Lower leg skin (tissue), 3 donors: ENCODE measurements at regions not wholly inside any gene's neighbourhood (a gene's known extent, or its start where the extent isn't known, plus 50 kb on each side); places are given as distances from the start of the nearest gene placed in this dataset.

Experiments
- CTCF ChIP-seq, 3 donors: fragments of 450-650 bp; IDR thresholded peaks; one replicate each; pipeline ENCODE4 v1.5.1; 2016; ENCODE audit warnings: antibody characterized with exemption in 3 of 3, mild to moderate bottlenecking in 3 of 3, moderate library complexity in 2 of 3
- POLR2A ChIP-seq, 2 donors: fragments of 450-650 bp; IDR thresholded peaks; one replicate each; pipeline ENCODE4 v1.6.1; 2016 to 2017; ENCODE audit warnings: antibody characterized with exemption in 2 of 2, mild to moderate bottlenecking in 1 of 2, moderate library complexity in 1 of 2

GRCh38 chr19:28933039-28933438 is 279.9 kb downstream of the UQCRFS1 start:
- TF ChIP-seq POLR2A (IDR thresholded peaks at IDR 0.05) (no peak), CTCF (IDR thresholded peaks at IDR 0.05) (no peak)
